Right cardiac atrium (tissue), 5 donors: ENCODE measurements at regions not wholly inside any gene's neighbourhood (a gene's known extent, or its start where the extent isn't known, plus 50 kb on each side); places are given as distances from the start of the nearest gene placed in this dataset.
"Not testable (repeated sequence)": the region's sequence is repeated elsewhere in the genome, so short reads cannot be mapped to it uniquely, and the experiment has no call there.

Experiments used
- ATAC-seq, 2 donors: fragments of 200-7000 bp; cut with Tn5 transposase; one replicate each; pipeline versions ENCODE4 v1.8.0 to v1.9.1; 2020; ENCODE audit warnings: moderate library complexity in 2 of 2, mild to moderate bottlenecking in 1 of 2
- DNase-seq, 3 donors: peaks; one replicate each; pipeline ENCODE4 v3.0.0-alpha.2; 2020
- H3K27ac ChIP-seq: one replicate; pipeline ENCODE4 v1.5.1; 2013; ENCODE audit warnings: mild to moderate bottlenecking, low read length, control low read depth, moderate library complexity
- H3K27me3 ChIP-seq: one replicate; pipeline ENCODE4 v1.6.1; 2013; ENCODE audit not compliant: control insufficient read depth, insufficient read depth
- H3K4me1 ChIP-seq: one replicate; pipeline ENCODE4 v1.6.1; 2013; ENCODE audit warnings: low read length; ENCODE audit not compliant: control insufficient read depth, insufficient read depth
- H3K4me3 ChIP-seq: one replicate; pipeline ENCODE4 v1.5.1; 2013; ENCODE audit warnings: low read length, control low read depth
- H3K9me3 ChIP-seq: one replicate; pipeline ENCODE4 v1.6.1; 2013; ENCODE audit warnings: low read length; ENCODE audit not compliant: control insufficient read depth
- WGBS: extraction: QIAGEN DNeasy Blood & Tissue Kit; methylation state at CpG from one replicate; pipeline ENCODE4 v1.1.7; 2013; 5-methylcytosine and 5-hydroxymethylcytosine counted together
- intact Hi-C, 4 donors: fragments of 100-400 bp; cut with DNase I; formaldehyde crosslinking; loops; one replicate each; pipeline versions ENCODE4 v1.11.0 to v1.14.0; 2022 to 2023
- donor health status: healthy with polysubstance abuse.
- donor health status: DM: no; HTN: yes; CAD: no.
- donor health status: DM: no; HTN: no; CAD: no.
- donor health status: DM: no; HTN: yes; CAD: no; lungs with severe emphysema.
- donor health status: DM: yes; HTN: yes; CAD: no.

DNA sequence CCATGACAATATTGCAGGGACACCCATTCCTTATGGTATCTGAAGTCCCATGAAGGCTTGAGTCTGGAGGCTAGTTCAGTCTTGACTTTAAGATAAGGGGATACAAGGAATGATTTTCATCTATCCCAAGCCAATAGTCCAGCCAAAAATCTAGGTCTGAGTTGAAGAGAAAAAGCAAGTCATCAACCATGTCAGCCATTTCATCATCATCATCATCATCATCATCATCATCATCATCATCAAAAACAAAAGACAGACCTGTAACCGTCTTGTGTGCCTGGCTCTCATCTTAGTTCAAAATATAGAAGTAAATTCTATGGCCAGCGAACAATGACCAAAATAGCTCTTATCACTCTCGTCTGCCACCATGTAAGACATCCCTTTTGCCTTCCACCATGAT lies 59.5 kb upstream of the FAM90A26 start:
- intact Hi-C loops, H3K4me1 ChIP-seq, H3K9me3 ChIP-seq, H3K27me3 ChIP-seq, H3K27ac ChIP-seq, DNase-seq, H3K4me3 ChIP-seq, ATAC-seq: not testable (repeated sequence)
- WGBS: 76% methylated on average over 3 of the region's 3 CpGs

GRCh38 chr4:9103148-9103524 lies 67.1 kb upstream of the FAM90A26 start:
- H3K4me3 ChIP-seq, H3K4me1 ChIP-seq, DNase-seq, ATAC-seq, H3K27ac ChIP-seq, intact Hi-C loops, H3K9me3 ChIP-seq, H3K27me3 ChIP-seq: not testable (repeated sequence)
- 19% methylated on average over 6 of the region's 6 CpGs for WGBS

GRCh38 chr4:9102471-9103147 lies 67.6 kb upstream of the FAM90A26 start:
- WGBS: 87% methylated on average over 22 of the region's 22 CpGs
- H3K27me3 ChIP-seq, H3K4me3 ChIP-seq, DNase-seq, intact Hi-C loops, H3K9me3 ChIP-seq, H3K4me1 ChIP-seq, ATAC-seq, H3K27ac ChIP-seq: not testable (repeated sequence)

DNA sequence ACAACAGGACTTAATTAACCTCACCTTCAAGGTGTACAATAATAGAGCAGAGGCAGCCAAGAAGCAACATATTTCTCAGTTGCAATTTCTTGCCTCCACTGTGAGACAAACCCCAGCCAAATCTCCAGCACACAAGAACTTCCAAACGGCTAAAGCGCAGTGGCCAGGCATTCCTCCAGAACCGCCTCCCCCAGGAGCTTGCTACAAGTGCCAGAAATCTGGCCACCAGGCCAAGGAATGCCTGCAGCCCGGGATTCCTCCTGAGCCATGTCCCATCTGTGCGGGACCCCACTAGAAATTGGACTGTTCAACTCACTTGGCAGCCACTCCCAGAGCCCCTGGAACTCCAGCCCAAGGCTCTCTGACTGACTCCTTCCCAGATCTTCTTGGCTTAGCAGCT lies 73.9 kb upstream of the FAM90A26 start:
- H3K4me1 ChIP-seq, ATAC-seq, H3K9me3 ChIP-seq, intact Hi-C loops, H3K4me3 ChIP-seq, H3K27me3 ChIP-seq, H3K27ac ChIP-seq: not testable (repeated sequence)
- DNase-seq: peak; percentile 29 to 69 (median 66)
- 50% methylated on average over 5 of the region's 5 CpGs for WGBS

DNA sequence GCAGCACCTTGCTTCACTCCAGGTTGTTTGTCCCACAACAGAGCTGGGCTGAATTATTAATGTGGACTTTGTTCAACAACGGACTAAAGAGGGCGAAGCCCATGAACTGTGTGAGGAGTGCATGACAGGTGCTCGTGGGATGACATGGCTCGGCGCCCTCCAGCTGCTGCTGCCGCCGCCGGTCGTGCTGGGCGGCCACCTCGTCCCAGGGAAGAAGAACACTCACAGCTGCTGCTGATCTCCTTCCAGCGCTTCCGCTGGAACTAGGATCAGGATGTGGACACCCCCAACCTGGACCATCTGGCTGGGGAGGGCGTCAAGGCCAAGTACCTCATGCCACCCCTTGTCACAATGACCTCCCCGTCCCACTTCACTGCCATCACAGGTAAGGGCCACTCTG lies 91.4 kb upstream of the FAM90A26 start:
- 90% methylated on average over 15 of the region's 15 CpGs for WGBS
- ATAC-seq, H3K4me1 ChIP-seq, intact Hi-C loops, DNase-seq, H3K9me3 ChIP-seq, H3K27ac ChIP-seq, H3K4me3 ChIP-seq, H3K27me3 ChIP-seq: not testable (repeated sequence)

DNA sequence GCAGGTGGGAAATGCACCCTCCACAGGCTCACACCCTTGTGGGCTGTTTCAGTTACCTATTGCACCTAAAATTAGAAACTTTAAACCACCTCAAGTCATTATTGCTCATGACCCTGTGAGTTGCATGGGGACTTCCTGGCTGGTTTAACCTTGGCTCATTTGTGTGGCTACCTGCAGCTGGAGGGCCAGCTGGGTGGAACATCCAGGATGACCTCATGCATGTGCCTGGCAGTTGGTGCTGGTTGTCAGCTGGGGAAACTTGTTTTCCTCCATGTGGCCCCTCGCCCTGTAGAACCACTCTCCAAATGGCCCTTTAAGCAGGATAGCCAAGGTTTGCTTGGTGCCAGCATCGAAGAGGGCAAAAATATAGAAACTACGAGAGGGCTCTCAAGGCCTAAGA lies 93.2 kb upstream of the FAM90A26 start:
- H3K27ac ChIP-seq, H3K9me3 ChIP-seq, ATAC-seq, intact Hi-C loops, H3K4me3 ChIP-seq, H3K4me1 ChIP-seq, DNase-seq, H3K27me3 ChIP-seq: not testable (repeated sequence)
- 81% methylated on average over 3 of the region's 3 CpGs for whole genome bisulfite sequencing

- 73% methylated on average over 2 of the region's 2 CpGs for WGBS
- H3K27me3 ChIP-seq, H3K4me3 ChIP-seq, H3K27ac ChIP-seq, H3K4me1 ChIP-seq, H3K9me3 ChIP-seq, DNase-seq, ATAC-seq, intact Hi-C loops: not testable (repeated sequence)
Observed at GRCh38 chr4:9076486-9076885, 93.7 kb upstream of the FAM90A26 start.

DNA sequence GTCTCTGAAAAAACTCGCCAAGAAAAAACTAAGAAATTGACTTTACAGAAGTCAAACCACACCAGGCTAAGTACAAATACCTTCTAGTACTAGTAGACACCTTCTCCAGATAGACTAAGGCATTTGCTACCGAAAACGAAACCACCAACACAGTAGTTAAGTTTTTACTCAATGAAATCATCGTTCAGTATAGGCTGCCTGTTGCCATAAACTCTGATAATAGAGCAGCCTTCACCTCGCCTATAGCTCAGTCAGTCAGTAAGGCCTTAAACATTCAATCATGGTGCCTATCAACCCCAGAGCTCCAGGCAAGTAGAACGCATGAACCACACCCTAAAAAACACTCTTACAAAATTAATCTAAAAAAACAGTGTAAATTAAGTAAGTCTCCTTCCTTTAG lies 96.8 kb upstream of the FAM90A26 start:
- H3K27ac ChIP-seq, DNase-seq, intact Hi-C loops, H3K4me3 ChIP-seq, ATAC-seq, H3K27me3 ChIP-seq, H3K9me3 ChIP-seq, H3K4me1 ChIP-seq: not testable (repeated sequence)
- WGBS: 77% methylated on average over 6 of the region's 6 CpGs

DNA sequence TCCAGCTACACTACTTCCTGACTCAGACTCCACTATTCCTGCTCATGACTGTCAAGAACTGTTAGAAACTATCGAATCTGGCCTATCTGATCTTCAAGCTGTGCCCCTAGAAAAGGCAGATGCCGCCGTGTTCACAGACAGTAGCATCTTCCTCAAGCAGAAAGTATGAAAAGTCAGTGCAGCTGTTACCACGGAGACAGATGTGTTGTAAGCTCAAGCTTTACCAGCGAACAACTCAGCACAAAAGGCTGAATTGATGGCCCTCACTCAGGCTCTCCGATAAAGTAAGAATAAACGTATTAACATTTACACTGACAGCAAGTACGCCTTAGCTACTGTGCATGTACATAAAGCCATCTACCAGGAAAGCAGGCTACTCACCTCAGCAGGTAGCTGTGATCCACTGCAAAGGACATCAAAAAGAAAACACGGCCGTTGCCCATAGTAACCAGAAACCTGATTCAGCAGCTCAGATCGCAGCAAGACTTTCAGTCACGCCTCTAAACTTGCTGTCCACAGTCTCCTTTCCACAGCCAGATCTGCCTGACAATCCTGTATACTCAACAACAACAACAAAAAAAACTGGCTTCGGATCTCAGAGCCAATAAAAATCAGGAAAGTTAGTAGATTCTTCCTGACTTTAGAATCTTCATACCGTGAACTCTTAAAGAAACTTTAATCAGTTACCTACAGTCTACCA lies 97.5 kb upstream of the FAM90A26 start:
- H3K9me3 ChIP-seq, H3K4me1 ChIP-seq, DNase-seq, H3K27ac ChIP-seq, intact Hi-C loops, H3K4me3 ChIP-seq, H3K27me3 ChIP-seq, ATAC-seq: not testable (repeated sequence)
- WGBS: 50% methylated on average over 14 of the region's 14 CpGs

- H3K4me3 ChIP-seq, ATAC-seq, intact Hi-C loops, H3K27me3 ChIP-seq, H3K9me3 ChIP-seq, H3K27ac ChIP-seq, H3K4me1 ChIP-seq, DNase-seq: not testable (repeated sequence)
- 85% methylated on average over 2 of the region's 2 CpGs for WGBS
Observed at GRCh38 chr4:9067923-9068322, 102.3 kb upstream of the FAM90A26 start.

DNA sequence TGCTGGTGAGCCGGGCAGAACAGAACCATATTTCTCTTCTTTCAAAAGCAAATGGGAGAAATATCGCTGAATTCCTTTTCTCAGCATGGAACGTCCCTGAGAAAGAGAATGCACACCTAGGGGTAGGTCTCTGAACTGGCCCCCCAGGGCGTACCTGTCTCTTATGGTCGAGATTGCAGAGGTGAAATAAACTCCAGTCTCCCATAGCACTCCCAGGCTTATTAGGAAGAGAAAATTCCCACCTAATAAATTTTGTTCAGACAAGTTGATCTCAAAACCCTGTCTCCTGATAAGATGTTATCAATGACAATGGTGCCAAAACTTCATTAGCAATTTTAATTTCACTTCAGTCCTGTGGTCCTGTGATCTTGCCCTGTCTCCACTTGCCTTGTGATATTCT lies 106.6 kb upstream of the FAM90A26 start:
- intact Hi-C loops, H3K27ac ChIP-seq, DNase-seq, H3K27me3 ChIP-seq, H3K4me1 ChIP-seq, H3K4me3 ChIP-seq, H3K9me3 ChIP-seq, ATAC-seq: not testable (repeated sequence)
- WGBS: 90% methylated on average over 5 of the region's 5 CpGs
